Midbrain (tissue), 1 donor: ENCODE measurements at regions not wholly inside any gene's neighbourhood (a gene's known extent, or its start where the extent isn't known, plus 50 kb on each side); places are given as distances from the start of the nearest gene placed in this dataset.
"Not testable (repeated sequence)": the region's sequence is repeated elsewhere in the genome, so short reads cannot be mapped to it uniquely, and the experiment has no call there.

Source experiments
- DNase-seq: peaks from one replicate; lab custom pipeline; 2025; lab: John Stamatoyannopoulos, UW

DNA sequence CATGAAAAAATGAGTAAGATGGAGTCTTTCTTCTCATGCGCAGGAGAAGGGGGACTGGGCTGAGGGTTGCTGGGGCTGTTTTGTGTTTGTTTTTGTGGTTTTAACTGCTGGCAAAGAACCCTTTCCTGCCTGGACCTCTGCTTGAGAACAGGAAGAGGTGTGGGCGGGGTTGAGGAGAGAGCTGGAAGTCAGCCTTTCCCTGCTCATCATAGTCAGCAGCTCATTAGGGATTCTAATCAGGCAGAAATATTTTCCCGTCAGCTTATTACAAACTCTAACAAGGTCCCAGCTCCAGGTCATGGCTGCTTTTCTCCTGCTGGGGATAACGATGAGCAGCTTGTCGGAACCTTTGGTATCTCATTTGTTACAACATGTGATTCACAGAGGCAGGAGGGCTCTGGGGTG lies 185.0 kb upstream of the NRXN3 start:
- no peak for DNase-seq

DNA sequence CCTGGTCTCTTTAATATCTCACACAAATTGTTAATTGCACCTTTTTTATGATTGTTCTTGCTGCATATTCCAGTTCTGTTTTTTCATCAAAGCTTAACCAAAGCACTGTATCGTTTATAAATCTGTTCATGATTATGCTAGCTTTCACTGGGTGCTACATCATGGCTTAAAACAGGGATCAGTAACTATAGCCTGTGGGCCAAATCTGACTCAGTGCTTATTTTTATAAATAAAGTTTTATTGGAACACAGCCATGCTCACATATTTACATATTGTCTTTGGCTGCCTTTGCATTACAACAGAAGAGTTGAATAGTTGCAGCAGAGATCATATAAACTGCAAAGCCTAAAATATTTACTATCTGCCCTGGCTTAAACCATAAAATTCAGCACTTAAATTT lies 183.4 kb upstream of the NRXN3 start:
- no peak for DNase-seq

DNA sequence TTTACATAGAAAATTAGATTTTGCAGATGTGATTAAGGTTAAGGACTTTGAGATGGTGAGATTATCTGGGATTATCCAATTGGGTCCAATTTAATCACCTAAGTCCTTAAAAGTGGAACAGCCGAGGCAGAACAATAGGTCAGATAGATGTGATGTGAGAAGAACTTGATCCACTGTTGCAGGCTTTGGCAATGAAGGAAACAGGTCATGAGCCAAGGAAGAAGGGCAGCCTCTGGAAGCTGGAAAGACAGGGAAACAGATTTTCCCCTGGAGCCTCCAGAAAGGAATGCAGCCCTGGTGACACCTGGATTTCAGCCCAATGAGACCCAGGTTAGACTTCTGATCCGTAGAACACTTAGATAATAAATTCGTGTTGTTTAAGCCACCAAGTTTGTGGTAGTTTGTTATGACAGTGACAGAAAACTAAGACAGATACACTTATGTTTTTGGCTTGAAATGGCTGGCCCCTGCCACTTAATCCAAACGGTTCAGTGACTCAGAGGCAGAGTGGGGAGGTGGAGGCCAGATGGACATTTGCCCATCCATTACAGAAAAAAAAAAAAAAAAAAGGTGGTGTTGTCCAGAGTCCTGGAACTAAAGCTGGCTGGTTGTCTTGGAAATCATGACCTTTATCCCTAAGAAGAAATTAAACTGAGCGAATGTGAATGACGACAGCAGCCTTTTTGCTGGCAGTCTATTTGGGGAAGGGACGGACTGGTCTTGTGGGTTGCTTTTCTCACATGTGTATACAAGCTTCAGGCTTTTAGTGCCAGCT lies 181.9 kb upstream of the NRXN3 start:
- peak; percentile 73 for DNase-seq

DNA sequence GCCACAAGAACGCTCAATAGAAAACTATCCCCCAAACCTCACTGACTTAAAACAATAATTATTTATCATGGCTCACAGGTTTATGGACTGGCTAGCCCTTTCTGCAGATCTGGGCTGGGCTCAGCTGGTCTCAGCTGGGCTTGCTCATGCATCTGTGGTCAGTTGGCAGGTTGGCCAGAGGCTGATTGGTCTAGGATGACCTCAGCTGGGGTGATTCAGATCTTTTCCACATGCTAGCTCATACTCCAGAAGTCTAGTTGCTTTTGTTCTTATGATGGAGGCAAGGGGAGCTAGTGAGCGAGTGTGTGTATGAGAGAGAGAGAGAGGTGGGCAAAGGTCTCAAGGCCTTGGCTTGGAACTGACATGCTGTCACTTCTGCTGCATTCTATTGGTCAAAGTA lies 181.2 kb upstream of the NRXN3 start:
- peak; percentile 89 for DNase-seq

GRCh38 chr14:77989441-77989991 lies 180.7 kb upstream of the NRXN3 start:
- DNase-seq, result peak; percentile 88

DNA sequence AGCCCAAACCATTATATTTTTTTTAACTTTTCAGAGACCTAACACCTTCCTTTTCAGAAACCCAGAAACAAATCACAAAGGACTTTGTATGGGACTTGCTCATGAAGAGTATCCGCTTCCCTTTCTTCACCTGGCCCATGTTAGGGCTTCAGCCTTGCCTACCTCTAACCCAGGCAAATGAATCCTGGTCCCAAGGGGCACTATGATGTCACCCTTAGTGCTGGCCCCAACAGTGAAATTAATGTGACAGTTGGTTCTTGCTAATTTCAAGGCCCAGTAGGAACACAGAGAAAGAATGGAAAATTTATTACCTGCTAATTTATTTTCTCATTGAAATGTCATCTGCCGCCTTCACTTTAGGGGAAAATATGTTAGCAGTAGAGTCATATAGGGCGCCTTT lies 179.8 kb upstream of the NRXN3 start:
- DNase-seq, result no peak

- DNase-seq, result peak; percentile 11
These were observed 178.9 kb upstream of the NRXN3 start for GRCh38 chr14:77991128-77991772.

DNA sequence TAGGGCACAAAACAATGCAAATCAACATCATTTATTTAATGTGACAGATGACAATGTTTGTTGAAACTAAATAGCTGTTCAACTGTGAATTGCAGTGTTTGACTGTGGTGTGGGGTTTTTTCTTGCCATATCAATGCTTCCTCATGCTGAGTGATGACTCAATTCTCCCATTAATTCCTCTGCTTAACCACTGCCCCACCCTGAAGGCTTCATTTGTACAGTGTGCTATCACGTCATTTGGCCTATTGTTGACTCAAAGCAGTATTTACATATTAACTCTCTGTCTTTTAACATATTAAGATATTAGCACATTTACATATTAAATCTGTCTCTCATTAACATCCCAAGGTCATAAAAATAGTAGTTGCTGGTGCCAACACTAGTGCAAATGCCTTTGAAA lies 164.8 kb upstream of the NRXN3 start:
- no peak for DNase-seq

- no peak for DNase-seq
These were observed 163.0 kb upstream of the NRXN3 start for GRCh38 chr14:78007160-78007559.

- no peak for DNase-seq
These were observed 159.5 kb upstream of the NRXN3 start for GRCh38 chr14:78010688-78011087.

DNA sequence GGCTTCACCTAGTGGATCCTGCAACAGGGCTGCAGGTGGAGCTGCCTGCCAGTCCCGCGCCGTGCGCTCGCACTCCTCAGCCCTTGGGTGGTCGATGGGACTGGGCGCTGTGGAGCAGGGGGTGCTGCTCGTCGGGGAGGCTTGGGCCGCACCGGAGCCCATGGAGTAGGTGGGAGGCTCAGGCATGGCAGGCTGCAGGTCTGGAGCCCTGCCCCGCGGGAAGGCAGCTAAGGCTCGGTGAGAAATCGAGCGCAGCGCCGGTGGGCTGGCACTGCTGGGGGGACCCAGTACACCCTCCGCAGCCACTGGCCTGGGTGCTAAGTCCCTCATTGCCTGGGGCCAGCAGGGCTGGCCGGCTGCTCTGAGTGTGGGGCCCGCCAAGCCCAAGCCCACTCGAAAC lies 156.3 kb upstream of the NRXN3 start:
- DNase-seq, result not testable (repeated sequence)

DNA sequence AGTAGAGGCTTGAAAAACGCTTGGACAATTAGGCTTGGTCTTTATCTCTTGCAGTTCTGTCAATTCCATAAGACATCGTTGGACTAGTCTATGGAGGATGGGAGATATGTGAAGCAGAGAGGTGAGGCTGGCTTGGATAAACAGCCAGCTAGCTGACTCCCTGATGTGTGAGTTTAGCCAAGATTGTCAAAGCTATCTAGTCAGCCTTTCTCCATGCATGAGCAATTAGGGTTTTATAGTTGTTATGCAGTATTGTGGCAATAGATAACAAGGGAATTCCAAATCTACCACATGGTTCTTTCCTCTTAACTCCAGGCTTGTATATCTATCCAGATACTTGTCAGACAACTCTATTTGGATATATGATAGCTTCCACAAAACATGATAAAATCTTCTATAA lies 153.6 kb upstream of the NRXN3 start:
- no peak for DNase-seq

DNA sequence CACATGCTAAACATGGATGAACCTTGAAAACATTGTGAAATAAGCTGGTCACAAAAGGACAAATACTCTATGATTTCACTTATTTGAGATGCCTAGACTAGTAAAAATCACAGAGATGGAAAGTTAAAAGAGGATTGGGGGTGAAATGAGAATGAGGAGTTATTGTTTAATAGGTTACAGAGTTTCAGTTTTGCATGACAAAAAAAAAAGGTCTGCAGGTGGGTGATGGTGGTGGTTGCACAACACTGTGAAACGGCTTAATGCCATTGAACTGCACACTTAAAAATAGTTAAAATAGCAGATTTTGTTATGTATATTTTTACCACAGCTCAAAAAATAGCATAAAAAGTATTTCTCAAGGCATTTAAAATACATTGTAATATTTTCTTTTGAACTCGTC lies 151.9 kb upstream of the NRXN3 start:
- DNase-seq, result no peak

- DNase-seq, result peak; percentile 22
These were observed 148.1 kb upstream of the NRXN3 start for GRCh38 chr14:78022059-78022458.

DNA sequence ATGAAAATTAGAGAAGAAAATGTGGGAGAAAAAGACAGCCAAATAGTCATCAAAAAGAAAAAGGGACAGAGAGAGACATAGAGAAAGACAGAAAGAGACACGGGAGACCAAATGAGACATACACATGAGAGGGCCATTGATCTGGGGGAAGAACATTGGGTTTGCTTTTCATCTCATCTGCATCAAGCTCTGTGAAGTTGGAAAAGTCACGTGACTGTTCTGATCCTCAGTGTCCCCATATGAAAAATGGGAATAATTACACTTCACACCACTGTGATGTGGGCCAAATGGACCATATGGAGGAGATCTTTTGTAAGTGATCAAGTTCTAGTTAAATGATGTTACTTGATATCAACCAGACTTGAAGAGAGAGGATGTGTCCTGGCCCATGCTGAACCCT lies 147.1 kb upstream of the NRXN3 start:
- DNase-seq, result no peak

DNA sequence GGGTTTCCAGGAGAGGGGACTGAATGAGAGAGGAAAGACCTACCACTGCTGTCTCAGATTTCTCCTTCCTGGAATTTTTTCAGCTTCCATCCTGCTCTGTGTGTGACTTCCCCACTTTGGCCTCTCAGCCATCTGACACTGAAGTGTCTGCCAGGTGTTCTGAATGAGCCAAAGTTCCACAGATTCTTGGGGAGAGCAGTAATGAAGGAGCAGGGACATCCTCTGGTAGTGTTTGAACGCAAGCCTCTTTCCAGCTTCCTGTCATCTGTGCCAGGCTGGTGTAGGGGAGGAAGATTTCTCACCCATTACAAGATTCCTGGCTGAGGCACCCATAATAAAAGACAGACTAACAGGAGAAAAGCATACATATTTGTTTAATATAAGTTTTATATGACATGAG lies 141.7 kb upstream of the NRXN3 start:
- no peak for DNase-seq

DNA sequence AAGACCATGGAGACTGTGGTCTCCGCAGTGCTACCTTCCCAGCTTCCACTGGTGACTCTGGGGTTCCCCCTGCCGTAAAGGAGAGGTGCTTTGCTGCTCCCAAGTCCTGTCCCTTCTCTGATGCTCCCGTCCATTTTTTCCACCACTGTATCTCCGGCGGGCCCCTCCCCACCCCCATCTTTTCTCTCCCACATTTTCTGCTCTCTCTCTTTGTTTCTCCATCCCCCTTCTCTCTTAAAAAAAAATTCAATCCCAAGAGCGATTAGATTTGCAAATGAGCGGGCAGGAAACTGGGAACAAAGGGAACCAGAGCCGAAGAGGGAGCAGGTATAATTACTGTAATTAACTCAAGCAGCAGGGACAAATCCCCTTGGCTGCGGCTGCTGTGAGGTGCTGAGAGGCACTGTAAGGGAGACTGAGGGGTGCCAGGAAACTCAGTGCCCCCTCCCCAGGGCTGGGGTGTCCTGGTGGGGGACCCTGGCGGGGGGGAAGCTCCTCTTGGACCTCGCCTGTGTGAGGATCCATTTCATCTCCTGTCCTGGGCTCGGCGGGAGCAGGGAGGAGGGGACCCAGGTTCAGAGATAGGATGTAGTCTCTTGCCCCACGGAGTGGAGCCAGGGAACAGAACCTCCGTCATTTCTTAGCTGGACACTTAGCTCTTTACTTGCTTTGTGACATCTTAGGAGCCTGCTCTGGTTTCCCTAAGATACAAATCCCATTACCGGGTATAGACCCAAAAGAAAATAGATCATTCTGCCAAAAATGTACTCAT lies 140.4 kb upstream of the NRXN3 start:
- no peak for DNase-seq

DNA sequence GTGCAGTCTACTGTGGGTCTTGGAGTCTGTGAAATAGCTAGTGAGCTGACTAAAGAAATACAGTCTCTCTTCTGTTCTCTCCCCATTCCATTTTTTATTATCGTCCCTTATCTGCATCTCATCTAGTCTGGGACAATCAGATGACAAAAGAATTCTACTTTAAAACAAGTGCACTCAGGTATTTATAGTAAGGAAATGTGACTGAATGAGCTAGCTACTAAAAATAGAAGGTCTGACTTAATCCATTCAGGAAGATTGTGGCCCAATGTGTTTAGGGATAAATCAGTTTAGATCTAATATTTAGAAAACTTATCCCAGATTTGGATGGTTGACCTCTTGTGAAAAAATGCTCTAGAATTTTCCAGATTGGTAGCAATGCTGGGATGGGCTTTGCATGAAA lies 126.8 kb upstream of the NRXN3 start:
- no peak for DNase-seq

DNA sequence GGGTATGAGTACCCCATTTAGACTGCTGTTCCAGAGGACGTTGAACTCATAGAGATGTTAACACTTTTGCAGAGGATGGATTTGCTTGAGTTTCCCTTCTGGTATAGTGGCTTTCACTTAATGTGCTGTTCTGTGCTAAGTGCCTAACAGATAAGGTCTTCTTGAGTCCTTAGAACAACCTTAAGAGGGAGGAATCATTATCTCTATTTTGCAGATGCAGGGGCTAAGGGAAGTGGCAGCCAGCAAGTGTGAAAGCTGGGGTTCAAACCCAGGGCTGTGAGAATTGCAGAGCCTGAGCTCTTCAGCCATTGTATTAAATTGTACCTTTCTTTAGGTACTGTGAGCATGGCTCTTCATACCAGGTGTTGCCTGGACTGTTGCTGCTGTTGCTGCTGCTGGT lies 122.1 kb upstream of the NRXN3 start:
- no peak for DNase-seq

GRCh38 chr14:78056890-78057289 lies 113.3 kb upstream of the NRXN3 start:
- not testable (repeated sequence) for DNase-seq

GRCh38 chr14:78070344-78070743 lies 99.8 kb upstream of the NRXN3 start:
- no peak for DNase-seq

DNA sequence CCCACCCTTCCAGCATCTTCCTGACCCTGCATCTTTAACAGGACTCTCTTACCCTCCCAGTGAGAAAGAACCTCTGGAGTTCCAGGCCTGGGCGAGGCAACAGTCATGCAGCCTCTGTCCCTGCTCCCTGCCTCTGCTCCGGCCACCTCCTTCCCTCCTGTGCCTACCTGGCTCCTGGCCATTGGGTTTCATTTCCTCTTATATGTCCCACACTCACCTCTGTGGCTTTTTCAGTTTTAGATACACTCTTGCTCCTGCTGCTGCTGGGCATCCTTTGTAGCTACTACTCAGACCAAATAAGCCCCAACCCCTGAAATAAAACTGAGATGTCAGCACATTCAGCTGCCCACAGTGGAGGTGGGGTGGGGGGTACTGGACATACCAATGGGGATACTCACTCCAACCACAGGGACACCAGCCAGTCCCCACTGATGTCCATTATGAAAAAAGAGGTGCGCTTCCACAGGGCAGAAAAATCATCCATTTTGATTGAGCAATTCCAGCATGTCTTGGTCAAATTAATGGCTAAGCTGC lies 99.1 kb upstream of the NRXN3 start:
- no peak for DNase-seq
